Ishikawa (cell line): ENCODE measurements at regions not wholly inside any gene's neighbourhood (a gene's known extent, or its start where the extent isn't known, plus 50 kb on each side); places are given as distances from the start of the nearest gene placed in this dataset.

Experiments used
- CEBPB ChIP-seq: IDR thresholded peaks from 2 replicates; pipeline ENCODE4 v1.6.1; 2012
- CREB1 ChIP-seq: IDR thresholded peaks from 2 replicates; pipeline ENCODE4 v1.6.1; 2012; ENCODE audit warnings: low read depth
- EP300 ChIP-seq: IDR thresholded peaks from 2 replicates; pipeline ENCODE4 v1.6.1; 2012; ENCODE audit warnings: borderline replicate concordance
- MAX ChIP-seq: IDR thresholded peaks from 2 replicates; pipeline ENCODE4 v1.6.1; 2012
- NFIC ChIP-seq: IDR thresholded peaks from 2 replicates; pipeline ENCODE4 v1.6.1; 2012
- RAD21 ChIP-seq: IDR thresholded peaks from 2 replicates; pipeline ENCODE4 v1.6.1; 2012; ENCODE audit warnings: low read depth
- REST ChIP-seq: IDR thresholded peaks from 2 replicates; pipeline ENCODE4 v1.6.1; 2012; ENCODE audit warnings: low read depth, mild to moderate bottlenecking
- TCF12 ChIP-seq: IDR thresholded peaks from 2 replicates; pipeline ENCODE4 v1.6.1; 2012; ENCODE audit warnings: low read depth
- YY1 ChIP-seq: IDR thresholded peaks from 2 replicates; pipeline ENCODE4 v1.6.1; 2012; ENCODE audit warnings: low read depth
- ZBTB7A ChIP-seq: IDR thresholded peaks from 2 replicates; pipeline ENCODE4 v1.6.1; 2012; ENCODE audit warnings: low read depth

GRCh38 chr5:62038024-62038423, 268.0 kb upstream of the KIF2A start:
- TF ChIP-seq YY1 (no peak), MAX (no peak), EP300 (no peak), CEBPB (no peak), ZBTB7A (no peak), TCF12 (no peak), REST (no peak), NFIC (no peak), RAD21 (no peak), CREB1 (no peak)
